ENCODE measurements at regions not wholly inside any gene's neighbourhood (a gene's known extent, or its start where the extent isn't known, plus 50 kb on each side); places are given as distances from the start of the nearest gene placed in this dataset.

DNA sequence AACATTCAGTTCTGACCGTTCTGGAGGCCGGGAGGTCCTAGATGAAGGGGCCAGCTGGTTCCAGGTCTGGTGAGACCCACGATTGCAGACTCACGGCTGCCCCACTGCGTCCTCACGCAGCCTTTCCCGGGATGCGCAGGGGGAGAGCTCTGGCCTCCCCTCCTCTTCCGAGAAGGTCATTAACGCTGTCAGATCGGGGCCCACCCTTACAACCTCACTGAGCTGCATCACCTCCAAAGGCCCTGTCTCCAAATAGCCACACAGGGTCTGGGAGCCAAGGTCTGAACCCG lies 66.6 kb upstream of the PPP1R26 start:
- TF ChIP-seq, protein P1, sequence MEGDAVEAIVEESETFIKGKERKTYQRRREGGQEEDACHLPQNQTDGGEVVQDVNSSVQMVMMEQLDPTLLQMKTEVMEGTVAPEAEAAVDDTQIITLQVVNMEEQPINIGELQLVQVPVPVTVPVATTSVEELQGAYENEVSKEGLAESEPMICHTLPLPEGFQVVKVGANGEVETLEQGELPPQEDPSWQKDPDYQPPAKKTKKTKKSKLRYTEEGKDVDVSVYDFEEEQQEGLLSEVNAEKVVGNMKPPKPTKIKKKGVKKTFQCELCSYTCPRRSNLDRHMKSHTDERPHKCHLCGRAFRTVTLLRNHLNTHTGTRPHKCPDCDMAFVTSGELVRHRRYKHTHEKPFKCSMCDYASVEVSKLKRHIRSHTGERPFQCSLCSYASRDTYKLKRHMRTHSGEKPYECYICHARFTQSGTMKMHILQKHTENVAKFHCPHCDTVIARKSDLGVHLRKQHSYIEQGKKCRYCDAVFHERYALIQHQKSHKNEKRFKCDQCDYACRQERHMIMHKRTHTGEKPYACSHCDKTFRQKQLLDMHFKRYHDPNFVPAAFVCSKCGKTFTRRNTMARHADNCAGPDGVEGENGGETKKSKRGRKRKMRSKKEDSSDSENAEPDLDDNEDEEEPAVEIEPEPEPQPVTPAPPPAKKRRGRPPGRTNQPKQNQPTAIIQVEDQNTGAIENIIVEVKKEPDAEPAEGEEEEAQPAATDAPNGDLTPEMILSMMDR (IDR thresholded peaks at IDR 0.05; ENCODE audit: insufficient read depth, low read length) = no peak
- TF ChIP-seq POLR2AphosphoS5 (IDR thresholded peaks at IDR 0.05; ENCODE audit: low read depth) = no peak
- TF ChIP-seq GABPA (IDR thresholded peaks at IDR 0.05; ENCODE audit: low read depth) = no peak
